Fibroblast of lung (primary cell): ENCODE measurements at regions not wholly inside any gene's neighbourhood (a gene's known extent, or its start where the extent isn't known, plus 50 kb on each side); places are given as distances from the start of the nearest gene placed in this dataset.

Experiments
- EZH2 ChIP-seq: IDR thresholded peaks from 2 replicates; pipeline ENCODE4 v1.5.1; 2012; ENCODE audit warnings: low read length, control low read depth, mild to moderate bottlenecking; ENCODE audit errors: missing control alignments
- TF ChIP-seq, protein P1 (sequence below), 2 donors: IDR thresholded peaks in 1 of 2; conservative IDR thresholded peaks in 1 of 2; 1 replicate in 1 of 2; 2 replicates in 1 of 2; pipeline ENCODE4 v1.5.1; 2011 to 2012; ENCODE audit warnings: low read length in 2 of 2, control low read depth in 1 of 2, inconsistent platforms in 1 of 2, low read depth in 1 of 2, mild to moderate bottlenecking in 1 of 2

DNA sequence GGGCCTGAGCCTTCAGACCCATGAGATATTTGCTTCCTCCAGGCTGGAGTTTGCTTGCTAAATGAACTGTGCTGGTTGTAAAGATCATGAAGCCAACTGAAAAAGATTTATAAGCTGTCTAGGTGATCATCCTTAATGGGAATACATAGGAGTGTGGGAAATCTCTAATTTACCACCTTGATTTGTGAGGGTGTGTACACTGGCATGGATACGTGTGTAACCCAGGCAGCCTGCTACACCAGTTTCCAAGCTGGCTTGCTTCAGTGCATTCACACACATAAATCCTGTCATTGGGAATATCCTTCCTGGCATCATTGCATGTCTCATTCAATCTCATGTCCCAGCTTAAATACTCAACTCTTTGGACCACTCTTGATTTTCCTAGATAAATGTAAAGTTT is 57.6 kb upstream of the GNG12 start:
- TF ChIP-seq, protein P1, sequence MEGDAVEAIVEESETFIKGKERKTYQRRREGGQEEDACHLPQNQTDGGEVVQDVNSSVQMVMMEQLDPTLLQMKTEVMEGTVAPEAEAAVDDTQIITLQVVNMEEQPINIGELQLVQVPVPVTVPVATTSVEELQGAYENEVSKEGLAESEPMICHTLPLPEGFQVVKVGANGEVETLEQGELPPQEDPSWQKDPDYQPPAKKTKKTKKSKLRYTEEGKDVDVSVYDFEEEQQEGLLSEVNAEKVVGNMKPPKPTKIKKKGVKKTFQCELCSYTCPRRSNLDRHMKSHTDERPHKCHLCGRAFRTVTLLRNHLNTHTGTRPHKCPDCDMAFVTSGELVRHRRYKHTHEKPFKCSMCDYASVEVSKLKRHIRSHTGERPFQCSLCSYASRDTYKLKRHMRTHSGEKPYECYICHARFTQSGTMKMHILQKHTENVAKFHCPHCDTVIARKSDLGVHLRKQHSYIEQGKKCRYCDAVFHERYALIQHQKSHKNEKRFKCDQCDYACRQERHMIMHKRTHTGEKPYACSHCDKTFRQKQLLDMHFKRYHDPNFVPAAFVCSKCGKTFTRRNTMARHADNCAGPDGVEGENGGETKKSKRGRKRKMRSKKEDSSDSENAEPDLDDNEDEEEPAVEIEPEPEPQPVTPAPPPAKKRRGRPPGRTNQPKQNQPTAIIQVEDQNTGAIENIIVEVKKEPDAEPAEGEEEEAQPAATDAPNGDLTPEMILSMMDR (conservative IDR thresholded peaks at IDR 0.05 in 1 of 2, IDR thresholded peaks at IDR 0.05 in 1 of 2; ENCODE audit: low read depth in 1 of 2, low read length in 2 of 2) = no peak
- no peak for TF ChIP-seq EZH2
